ENCODE measurements at regions not wholly inside any gene's neighbourhood (a gene's known extent, or its start where the extent isn't known, plus 50 kb on each side); places are given as distances from the start of the nearest gene placed in this dataset.

DNA sequence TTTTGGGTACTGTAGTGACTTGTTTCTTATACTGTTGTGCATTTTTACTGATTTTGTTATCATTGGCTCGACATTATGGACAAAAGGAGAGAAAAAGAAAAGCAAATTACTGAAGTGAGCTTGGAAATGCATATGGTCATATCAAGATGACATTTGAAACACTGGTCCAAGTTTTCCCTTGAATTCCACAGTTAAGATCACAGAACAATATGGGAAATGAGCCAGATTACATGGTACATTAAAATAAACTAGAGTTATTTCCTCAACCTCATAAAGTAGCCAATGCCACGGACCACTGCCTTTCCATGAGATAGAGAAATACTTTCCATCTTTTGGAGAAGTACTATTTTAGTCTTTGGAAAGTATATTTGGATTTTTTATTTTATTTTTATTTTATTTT lies 62.0 kb upstream of the SGPP2 start:
- H2AFZ ChIP-seq (ENCODE audit: low read depth, low read length): no peak overlapping the region
- no peak for FAIRE-seq
- H3K36me3 ChIP-seq (ENCODE audit: control insufficient read depth in 2 of 2, extremely low read depth in 1 of 2, insufficient read depth in 2 of 2, low read length in 2 of 2): no peaks in the 10 kb centered on the region

More for the DNA sequence above, 62.0 kb upstream of the SGPP2 start:
- Histone ChIP-seq H3K9ac (replicated peaks; ENCODE audit: extremely low read depth, insufficient read depth, low read length) (no peak overlapping the region), H3K9me3 (replicated peaks; ENCODE audit: control insufficient read depth, insufficient read depth, low read length) (no peaks in the 10 kb centered on the region), H3K27me3 (ENCODE audit: control insufficient read depth in 2 of 2, insufficient read depth in 2 of 2, low read length in 2 of 2) (no peaks in the 10 kb centered on the region), H3K4me3 (replicated peaks in 1 of 3; ENCODE audit: insufficient read depth in 1 of 3, low read depth in 1 of 3, low read length in 3 of 3) (no peak overlapping the region), H3K27ac (ENCODE audit: insufficient read depth, low read depth, low read length) (no peak overlapping the region), H3K4me1 (ENCODE audit: control insufficient read depth, extremely low read depth, insufficient read depth, low read length) (peaks cover 20% of the 10 kb centered on the region), H4K20me1 (replicated peaks; ENCODE audit: control insufficient read depth, extremely low read depth, insufficient read depth, low read length) (no peaks in the 10 kb centered on the region), H3K4me2 (ENCODE audit: insufficient read depth, low read length) (peak overlapping the region; percentile 33), H3K79me2 (ENCODE audit: control insufficient read depth, insufficient read depth, low read length) (no peaks in the 10 kb centered on the region), H3K9me1 (replicated peaks; ENCODE audit: control insufficient read depth, extremely low read depth, insufficient read depth, low read length) (no peaks in the 10 kb centered on the region)
- CTCF ChIA-PET: interaction anchor here (0.7 kb wide), 1 partner anchor 44 kb away, joined by 3 read pairs; no protein-coding TSS in a partner anchor
- intact Hi-C loops (cut with micrococcal nuclease) (no loop called here), dilution Hi-C loops (cut with MboI; ENCODE audit: extremely low pct_ligation_motif_present, low sequenced_read_pairs) (no loop called here)
- no TSS peak for BruUV-seq (replicated peaks)
- peak; percentile 83 for DNase-seq (ENCODE audit: low read depth, low spot score)
- TF ChIP-seq POLR2A (IDR thresholded peaks at IDR 0.05; ENCODE audit: low read depth, low read length) (no peak), JUN (IDR thresholded peaks at IDR 0.05; ENCODE audit: borderline replicate concordance, insufficient read depth, insufficient read length, low read depth) (no peak), EZH2 (IDR thresholded peaks at IDR 0.05; ENCODE audit: borderline replicate concordance, low read depth, low read length, severe bottlenecking) (no peak), POLR2AphosphoS5 (IDR thresholded peaks at IDR 0.05; ENCODE audit: insufficient read depth, low read depth, low read length) (no peak), FOS (IDR thresholded peaks at IDR 0.05; ENCODE audit: borderline replicate concordance, insufficient read depth, low read length) (no peak), GATA2 (IDR thresholded peaks at IDR 0.05; ENCODE audit: insufficient read depth, insufficient read length, low read depth, low read length) (no peak), MYC (IDR thresholded peaks at IDR 0.05; ENCODE audit: low read depth, low read length) (no peak)
- TF ChIP-seq, protein P1, sequence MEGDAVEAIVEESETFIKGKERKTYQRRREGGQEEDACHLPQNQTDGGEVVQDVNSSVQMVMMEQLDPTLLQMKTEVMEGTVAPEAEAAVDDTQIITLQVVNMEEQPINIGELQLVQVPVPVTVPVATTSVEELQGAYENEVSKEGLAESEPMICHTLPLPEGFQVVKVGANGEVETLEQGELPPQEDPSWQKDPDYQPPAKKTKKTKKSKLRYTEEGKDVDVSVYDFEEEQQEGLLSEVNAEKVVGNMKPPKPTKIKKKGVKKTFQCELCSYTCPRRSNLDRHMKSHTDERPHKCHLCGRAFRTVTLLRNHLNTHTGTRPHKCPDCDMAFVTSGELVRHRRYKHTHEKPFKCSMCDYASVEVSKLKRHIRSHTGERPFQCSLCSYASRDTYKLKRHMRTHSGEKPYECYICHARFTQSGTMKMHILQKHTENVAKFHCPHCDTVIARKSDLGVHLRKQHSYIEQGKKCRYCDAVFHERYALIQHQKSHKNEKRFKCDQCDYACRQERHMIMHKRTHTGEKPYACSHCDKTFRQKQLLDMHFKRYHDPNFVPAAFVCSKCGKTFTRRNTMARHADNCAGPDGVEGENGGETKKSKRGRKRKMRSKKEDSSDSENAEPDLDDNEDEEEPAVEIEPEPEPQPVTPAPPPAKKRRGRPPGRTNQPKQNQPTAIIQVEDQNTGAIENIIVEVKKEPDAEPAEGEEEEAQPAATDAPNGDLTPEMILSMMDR (IDR thresholded peaks at IDR 0.05; ENCODE audit: extremely low read depth in 1 of 2, insufficient read depth in 1 of 2, low read depth in 1 of 2, low read length in 2 of 2): no peak
- TF ChIP-seq, protein P2, sequence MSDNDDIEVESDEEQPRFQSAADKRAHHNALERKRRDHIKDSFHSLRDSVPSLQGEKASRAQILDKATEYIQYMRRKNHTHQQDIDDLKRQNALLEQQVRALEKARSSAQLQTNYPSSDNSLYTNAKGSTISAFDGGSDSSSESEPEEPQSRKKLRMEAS (IDR thresholded peaks at IDR 0.05; ENCODE audit: insufficient read depth, insufficient read length): no peak
- POLR2A ChIA-PET: no interaction called here
